GM10266 (cell line): ENCODE measurements at regions not wholly inside any gene's neighbourhood (a gene's known extent, or its start where the extent isn't known, plus 50 kb on each side); places are given as distances from the start of the nearest gene placed in this dataset.

Experiments
- DNase-seq: peaks from one replicate; pipeline ENCODE4 v3.0.0; 2012; ENCODE audit errors: extremely low spot score
- CTCF ChIP-seq: IDR thresholded peaks from 2 replicates; pipeline ENCODE4 v1.5.1; 2012; ENCODE audit warnings: mild to moderate bottlenecking, low read depth; ENCODE audit not compliant: control insufficient read depth, insufficient read depth; ENCODE audit errors: missing control alignments

- TF ChIP-seq CTCF: no peak
- no peak for DNase-seq
These were observed 433.2 kb upstream of the PKN2 start for GRCh38 chr1:88250915-88251314.

- no peak for DNase-seq
- TF ChIP-seq CTCF: no peak
These were observed 431.3 kb upstream of the PKN2 start for GRCh38 chr1:88252745-88253144.

- DNase-seq: no peak
- TF ChIP-seq CTCF: no peak
These were observed 418.5 kb upstream of the PKN2 start for GRCh38 chr1:88265606-88266005.

GRCh38 chr1:88266051-88266450, 418.0 kb upstream of the PKN2 start:
- no peak for DNase-seq
- TF ChIP-seq CTCF: no peak

- no peak for DNase-seq
- TF ChIP-seq CTCF: no peak
These were observed 411.9 kb upstream of the PKN2 start for GRCh38 chr1:88272216-88272615.

- no peak for TF ChIP-seq CTCF
- no peak for DNase-seq
These were observed 409.6 kb upstream of the PKN2 start for GRCh38 chr1:88274431-88274830.

- TF ChIP-seq CTCF: no peak
- DNase-seq: no peak
These were observed 408.7 kb upstream of the PKN2 start for GRCh38 chr1:88275259-88275862.
